ENCODE measurements at regions not wholly inside any gene's neighbourhood (a gene's known extent, or its start where the extent isn't known, plus 50 kb on each side); places are given as distances from the start of the nearest gene placed in this dataset.

GRCh38 chr15:61422773-61423172 is 193.7 kb upstream of the RORA start:
- H3K4me1 ChIP-seq: no peaks in the 10 kb centered on the region
- no peak overlapping the region for H3K4me3 ChIP-seq (replicated peaks in 1 of 3)
- no peak overlapping the region for H3K27ac ChIP-seq
- H3K27me3 ChIP-seq: no peaks in the 10 kb centered on the region
- whole genome bisulfite sequencing, 2 donors: 87 to 94% methylated on average over 4 of the region's 4 CpGs
- H3K36me3 ChIP-seq: no peaks in the 10 kb centered on the region
- no peak for TF ChIP-seq POLR2A (IDR thresholded peaks at IDR 0.05)
- intact Hi-C loops (cut with DNase I): no loop called here
- H3K9me3 ChIP-seq: no peaks in the 10 kb centered on the region
- DNase-seq: no peak

GRCh38 chr15:61421938-61422337 is 192.8 kb upstream of the RORA start:
- 29 to 31% methylated on average over 1 of the region's 1 CpG for WGBS, 2 donors
- Histone ChIP-seq H3K9me3 (no peaks in the 10 kb centered on the region), H3K27ac (no peak overlapping the region), H3K27me3 (no peaks in the 10 kb centered on the region), H3K4me3 (replicated peaks in 1 of 3) (no peak overlapping the region), H3K4me1 (no peaks in the 10 kb centered on the region), H3K36me3 (no peaks in the 10 kb centered on the region)
- no peak for DNase-seq
- no peak for TF ChIP-seq POLR2A (IDR thresholded peaks at IDR 0.05)
- TF ChIP-seq CTCF (IDR thresholded peaks at IDR 0.05): no peak
- intact Hi-C loops (cut with DNase I): no loop called here

- Histone ChIP-seq H3K36me3 (no peaks in the 10 kb centered on the region), H3K9me3 (no peaks in the 10 kb centered on the region), H3K4me1 (no peaks in the 10 kb centered on the region), H3K27ac (no peak overlapping the region), H3K4me3 (replicated peaks in 1 of 3) (no peak overlapping the region), H3K27me3 (no peaks in the 10 kb centered on the region)
- no peak for DNase-seq
- 92 to 97% methylated on average over 2 of the region's 2 CpGs for WGBS, 2 donors
- intact Hi-C loops (cut with DNase I): no loop called here
- TF ChIP-seq POLR2A (IDR thresholded peaks at IDR 0.05) (no peak), CTCF (IDR thresholded peaks at IDR 0.05) (no peak)
These were observed 192.4 kb upstream of the RORA start for GRCh38 chr15:61421470-61421869.

GRCh38 chr15:61420546-61420945 is 191.4 kb upstream of the RORA start:
- TF ChIP-seq POLR2A (IDR thresholded peaks at IDR 0.05) (no peak), CTCF (IDR thresholded peaks at IDR 0.05) (no peak)
- H3K4me3 ChIP-seq (replicated peaks in 1 of 3): no peak overlapping the region
- H3K27me3 ChIP-seq: no peaks in the 10 kb centered on the region
- DNase-seq: no peak
- intact Hi-C loops (cut with DNase I): no loop called here
- H3K36me3 ChIP-seq: no peaks in the 10 kb centered on the region
- no peak overlapping the region for H3K27ac ChIP-seq
- H3K4me1 ChIP-seq: no peaks in the 10 kb centered on the region
- H3K9me3 ChIP-seq: no peaks in the 10 kb centered on the region

- intact Hi-C loops (cut with DNase I): no loop called here
- Histone ChIP-seq H3K4me1 (no peaks in the 10 kb centered on the region), H3K9me3 (no peaks in the 10 kb centered on the region), H3K36me3 (no peaks in the 10 kb centered on the region), H3K4me3 (replicated peaks in 1 of 3) (no peak overlapping the region), H3K27me3 (no peaks in the 10 kb centered on the region), H3K27ac (no peak overlapping the region)
- TF ChIP-seq CTCF (IDR thresholded peaks at IDR 0.05): no peak
- TF ChIP-seq POLR2A (IDR thresholded peaks at IDR 0.05): no peak
- no peak for DNase-seq
- 74 to 81% methylated on average over 2 of the region's 2 CpGs for WGBS, 2 donors
These were observed 186.6 kb upstream of the RORA start for GRCh38 chr15:61415617-61416120.
